Stimulated activated CD4-positive, alpha-beta T cell treated with anti-CD3 and anti-CD28 coated beads, Interleukin-4, amount 100 ng/mL, for 4 hours (primary cell): ENCODE measurements at regions not wholly inside any gene's neighbourhood (a gene's known extent, or its start where the extent isn't known, plus 50 kb on each side); places are given as distances from the start of the nearest gene placed in this dataset.
"Not testable (repeated sequence)": the region's sequence is repeated elsewhere in the genome, so short reads cannot be mapped to it uniquely, and the experiment has no call there.

Experiments used
- DNase-seq, 2 experiments: peaks; one replicate each; pipeline ENCODE4 v3.0.0-alpha.2; 2020

DNA sequence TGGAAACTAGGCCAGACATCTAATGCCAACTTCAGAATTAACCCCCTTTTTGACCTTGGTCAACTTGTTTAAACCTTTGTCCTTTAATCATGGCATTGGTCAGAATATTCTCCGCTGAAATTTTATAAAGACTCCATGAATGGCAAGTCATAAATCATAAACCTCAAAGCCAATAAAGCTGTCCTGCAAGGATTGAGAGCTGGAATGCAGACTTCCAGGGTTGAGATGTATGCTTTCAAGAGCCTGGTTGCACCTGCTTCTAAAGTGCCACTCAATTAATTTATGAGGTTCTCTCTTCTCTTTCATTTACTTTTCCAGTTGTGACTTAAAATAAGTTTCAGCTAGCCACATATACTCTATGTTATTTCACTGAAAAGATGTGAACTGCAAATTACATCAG is 136.2 kb upstream of the HCCS start:
- no peak for DNase-seq

DNA sequence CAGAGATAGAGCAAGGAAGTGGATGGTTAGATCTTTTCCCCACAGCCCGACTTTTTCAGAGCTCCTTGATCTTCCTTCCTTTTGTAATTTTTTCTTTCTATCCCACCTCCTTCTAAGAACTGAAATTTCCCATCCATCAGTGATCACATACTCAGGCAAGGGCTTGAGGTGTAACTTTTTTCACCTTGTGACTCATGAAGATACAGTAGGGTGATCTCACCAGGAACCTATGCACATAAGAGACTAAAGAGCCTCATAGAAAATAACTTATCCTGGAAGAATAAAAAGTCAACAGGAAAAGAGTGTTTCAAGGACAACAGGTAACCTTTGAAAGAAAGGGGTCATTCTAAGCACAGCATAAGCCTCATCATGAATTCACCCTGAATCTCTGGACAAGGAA is 131.2 kb upstream of the HCCS start:
- no peak for DNase-seq

DNA sequence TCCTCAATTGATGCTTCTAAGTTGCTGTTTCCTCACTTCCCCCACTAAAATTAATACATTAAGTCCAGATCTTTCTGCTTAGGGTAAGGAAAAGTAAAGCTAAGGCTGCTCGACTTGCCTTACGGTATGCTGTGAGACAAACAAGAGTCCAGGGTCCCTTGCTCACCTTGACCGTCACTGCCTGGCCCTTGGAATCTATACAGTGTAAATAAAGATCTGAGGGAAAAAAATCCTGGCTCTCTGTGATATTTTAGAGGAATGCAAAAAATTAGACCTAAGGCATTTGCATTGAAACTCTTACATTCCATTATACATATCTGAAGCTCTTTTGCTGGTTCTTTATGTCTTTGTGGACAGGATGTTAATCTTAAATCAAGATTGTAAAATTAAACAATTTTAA is 129.6 kb upstream of the HCCS start:
- no peak for DNase-seq

DNA sequence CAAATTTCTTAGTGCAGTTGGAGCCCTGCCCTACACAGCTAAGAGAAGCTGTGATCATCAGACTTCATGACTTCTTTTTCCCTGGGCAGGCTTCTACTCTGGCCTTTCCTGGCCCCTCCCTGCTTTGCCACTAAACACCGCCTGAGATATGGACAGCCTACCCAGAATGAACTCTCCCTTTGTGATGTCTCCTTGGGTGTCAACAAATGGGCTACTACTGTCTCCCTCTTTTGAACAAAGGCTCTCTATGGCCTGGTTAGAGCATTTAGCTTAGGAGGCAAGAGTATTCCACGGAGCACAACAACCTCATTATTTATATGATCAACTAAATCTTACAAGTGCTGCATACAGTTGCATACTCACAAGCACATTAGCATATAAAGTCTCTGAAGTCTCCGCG is 127.6 kb upstream of the HCCS start:
- no peak for DNase-seq

DNA sequence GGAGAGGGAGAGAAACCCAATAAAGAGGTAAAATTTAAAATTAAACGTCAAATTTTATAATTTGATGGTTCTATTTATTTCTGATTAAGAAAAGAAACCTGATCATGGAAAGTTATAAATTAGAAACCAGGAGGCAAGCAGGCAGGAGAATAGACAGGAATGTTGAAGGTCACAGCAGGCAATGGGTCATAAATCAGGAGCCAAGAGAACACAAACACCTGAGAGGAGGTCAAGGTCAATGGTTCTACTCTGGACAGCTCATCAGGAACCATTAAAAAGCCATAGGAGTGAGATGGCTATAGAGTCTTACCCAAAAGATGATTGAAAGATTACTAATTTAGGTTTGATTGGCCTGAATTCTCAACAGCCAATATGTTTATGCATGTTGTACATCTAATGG is 126.9 kb upstream of the HCCS start:
- no peak for DNase-seq

DNA sequence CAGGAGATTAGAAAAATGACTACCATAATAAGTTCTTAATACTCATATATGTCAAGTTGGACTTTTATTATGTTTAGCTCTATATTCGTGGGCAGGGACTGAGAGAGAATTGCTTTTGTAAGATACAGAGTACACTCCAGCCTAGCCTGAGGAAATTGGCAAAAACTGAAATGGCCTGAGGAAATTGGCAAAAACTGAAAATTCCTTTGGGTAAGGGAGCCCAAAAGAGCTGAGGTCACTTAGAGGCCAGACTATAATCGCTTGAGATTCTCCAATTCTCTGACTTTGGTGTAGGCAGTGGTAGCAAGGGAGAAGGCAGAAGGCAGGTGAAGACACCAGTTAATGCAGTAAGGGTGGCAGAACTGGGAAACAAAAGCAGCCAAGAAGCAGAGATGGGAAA is 124.5 kb upstream of the HCCS start:
- DNase-seq, result no peak

DNA sequence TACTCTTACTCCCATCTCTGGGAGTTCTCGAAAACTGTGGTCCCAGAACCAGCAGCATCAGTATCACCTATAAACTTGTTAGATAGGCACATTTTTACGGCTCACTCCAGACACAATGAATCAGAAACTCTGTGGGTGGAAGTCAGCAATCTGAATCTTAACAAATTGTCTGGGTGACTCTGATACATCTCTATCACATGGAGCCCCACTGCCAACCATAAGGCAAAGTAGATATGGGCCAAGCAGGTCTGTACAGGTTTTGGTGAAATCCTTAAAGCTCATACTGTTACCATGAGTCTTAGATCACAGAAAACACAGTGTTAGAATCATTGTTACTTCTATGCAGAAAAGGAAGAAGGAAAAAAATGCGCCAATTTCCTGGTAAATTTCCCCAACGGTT is 122.5 kb upstream of the HCCS start:
- no peak for DNase-seq

DNA sequence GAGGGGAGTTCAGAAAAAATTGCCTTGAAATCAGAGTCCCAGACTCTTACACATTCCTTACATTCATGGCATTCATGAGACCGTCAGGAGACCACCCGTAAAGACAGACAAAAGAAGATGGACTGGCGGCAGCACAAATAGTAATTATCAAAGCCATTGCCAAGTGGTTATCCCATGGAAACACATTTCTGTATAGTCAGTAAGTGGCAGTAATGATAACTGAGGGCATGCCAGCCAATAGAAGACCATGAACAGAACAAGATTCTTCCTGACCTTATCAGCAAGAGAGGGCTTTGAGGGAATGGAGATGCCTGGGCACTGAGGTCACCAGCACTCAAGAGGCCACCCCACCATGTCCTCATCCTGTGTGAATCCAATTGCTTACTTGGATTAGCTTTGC is 121.7 kb upstream of the HCCS start:
- DNase-seq, result no peak

DNA sequence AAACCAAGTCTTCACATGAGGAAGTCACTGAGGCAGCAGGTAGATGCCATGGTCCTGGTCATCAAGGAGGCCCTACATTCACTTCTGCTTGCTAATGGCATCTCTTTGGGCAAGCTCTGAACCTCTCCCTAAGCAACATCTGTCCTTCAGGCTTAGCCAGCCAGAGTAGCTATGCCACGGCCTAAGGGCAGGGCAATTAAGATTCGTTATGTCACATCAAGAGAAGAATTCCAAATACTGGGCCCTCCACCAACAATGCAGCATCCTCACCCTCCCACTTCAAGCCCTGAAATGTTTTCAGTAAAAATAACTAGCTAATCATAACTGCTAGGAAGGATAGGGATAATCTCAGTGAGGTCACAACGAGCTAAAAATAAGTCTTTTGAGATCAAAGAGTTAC is 120.7 kb upstream of the HCCS start:
- DNase-seq, result no peak

DNA sequence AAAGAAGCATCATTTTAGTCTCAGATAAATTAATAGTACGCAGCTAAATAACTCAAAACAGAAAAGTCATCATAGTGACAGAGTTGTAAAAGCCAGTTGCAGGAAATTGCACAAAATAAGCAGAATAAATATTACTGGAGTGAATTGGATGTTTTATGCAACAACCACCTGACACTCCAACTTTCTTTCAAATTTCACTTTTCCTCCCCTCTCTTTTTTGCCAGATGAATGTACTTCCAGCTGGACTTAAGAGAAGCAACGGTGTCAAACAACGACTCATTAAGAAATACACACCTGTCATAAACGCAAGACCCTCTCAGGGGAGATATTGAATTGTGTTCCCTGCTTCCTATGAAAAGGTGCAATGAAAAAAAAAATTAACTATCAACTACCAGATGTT is 120.2 kb upstream of the HCCS start:
- no peak for DNase-seq

DNA sequence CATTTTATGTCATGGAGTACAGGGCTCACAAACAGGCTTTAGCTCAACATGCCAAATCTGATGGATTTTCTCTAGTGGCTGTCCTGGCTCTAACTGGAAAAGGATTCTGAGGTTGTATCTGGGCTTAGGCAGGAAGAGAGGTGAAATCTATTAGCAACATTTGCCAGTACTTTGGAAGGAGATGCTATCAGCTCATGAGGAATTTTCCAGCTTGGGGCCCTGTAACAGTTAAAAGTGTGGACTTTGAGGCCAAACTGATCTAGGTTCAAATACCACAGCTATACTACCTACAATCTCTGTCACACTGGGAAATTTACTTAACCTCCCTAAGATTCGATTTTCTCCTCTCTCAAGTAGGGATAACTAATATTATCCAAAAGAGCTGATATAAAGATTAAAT is 119.0 kb upstream of the HCCS start:
- no peak for DNase-seq

DNA sequence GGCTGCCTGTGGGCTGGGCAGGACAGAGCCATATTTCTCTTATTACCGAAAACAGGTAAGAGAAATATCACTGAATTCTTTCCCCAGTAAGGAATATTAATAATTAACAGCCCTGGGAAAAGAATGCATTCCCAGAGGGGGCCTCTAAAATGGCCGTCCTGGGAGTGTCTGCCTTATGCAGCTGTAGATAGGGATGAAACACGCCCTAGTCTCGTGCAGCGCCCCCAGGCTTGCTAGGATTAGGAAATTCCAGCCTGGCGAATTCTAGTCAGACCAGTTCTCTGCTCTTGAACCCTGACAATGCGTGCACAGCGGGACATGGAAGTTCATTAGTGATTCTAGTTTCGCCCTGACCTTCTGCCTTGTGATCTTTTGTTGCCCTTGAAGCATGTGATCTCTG is 104.1 kb upstream of the HCCS start:
- DNase-seq, result not testable (repeated sequence)

DNA sequence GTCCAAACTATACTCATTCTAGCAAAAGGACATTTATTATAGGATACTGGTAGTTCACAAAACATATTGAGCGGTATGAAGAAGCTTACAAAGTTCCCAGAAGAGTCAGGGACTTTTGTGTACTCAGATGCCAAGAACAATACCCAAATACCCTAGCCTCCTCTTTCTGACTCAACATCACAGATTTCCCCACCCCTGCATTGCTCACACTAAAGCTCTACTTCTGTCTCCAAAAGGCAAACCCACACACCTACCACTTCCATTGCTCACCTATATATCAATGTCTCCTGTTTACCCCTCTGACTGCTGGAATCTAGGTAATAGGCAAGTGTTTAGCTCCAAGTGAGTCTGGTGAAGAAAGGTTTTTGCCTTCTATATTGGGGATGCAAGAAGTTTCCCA is 100.7 kb upstream of the HCCS start:
- no peak for DNase-seq

DNA sequence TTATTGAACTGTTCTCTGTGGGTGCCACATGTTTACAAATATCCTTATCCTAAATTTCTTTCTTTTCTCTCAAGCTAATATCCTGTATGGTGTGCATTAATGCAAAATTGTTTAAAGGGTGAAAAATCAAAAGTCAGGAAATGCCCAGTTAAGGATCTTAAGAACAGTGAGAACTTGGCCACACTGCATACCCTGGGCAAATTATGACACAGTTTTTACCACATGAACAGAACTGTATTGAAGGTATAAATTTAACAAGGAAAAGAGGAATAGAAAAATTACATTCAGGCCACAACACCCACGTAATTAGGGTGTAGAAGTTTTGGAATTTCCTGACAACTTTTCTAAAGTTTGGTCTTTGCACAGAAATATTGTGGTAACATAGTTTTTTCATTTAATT is 94.4 kb upstream of the HCCS start:
- no peak for DNase-seq

DNA sequence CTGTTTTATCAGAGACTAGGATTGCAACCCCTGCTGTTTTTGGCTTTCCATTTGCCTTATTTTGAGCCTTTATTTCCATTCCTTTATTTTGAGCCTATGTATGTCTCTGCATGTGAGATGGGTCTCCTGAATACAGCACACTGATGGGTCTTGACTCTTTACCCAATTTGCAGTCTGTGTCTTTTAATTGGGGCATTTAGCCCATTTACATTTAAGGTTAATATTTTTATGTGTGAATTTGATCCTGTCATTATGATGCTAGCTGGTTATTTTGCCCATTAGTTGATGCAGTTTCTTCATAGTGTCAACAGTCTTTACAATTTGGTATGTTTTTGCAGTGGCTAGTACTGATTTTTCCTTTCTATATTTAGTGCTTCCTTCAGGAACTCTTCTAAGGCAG is 88.5 kb upstream of the HCCS start:
- not testable (repeated sequence) for DNase-seq

DNA sequence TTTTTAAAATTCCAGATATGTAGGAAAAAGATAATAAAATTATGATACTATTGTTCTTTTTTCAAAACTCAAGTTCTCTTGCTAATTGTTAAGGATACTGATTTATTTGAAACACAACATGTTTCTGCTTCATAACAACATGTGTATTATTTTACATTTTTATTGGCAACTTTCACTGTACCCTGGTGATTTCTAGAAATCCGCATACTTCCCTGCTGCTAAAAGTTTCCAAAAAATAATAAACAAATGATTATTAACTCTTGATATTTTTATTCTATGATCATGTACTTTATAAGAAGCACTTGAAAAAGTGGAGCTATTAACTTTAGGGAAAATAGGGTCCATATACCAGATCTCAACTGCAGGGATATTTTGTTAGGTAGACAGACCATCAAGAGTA is 71.2 kb upstream of the HCCS start:
- no peak for DNase-seq

DNA sequence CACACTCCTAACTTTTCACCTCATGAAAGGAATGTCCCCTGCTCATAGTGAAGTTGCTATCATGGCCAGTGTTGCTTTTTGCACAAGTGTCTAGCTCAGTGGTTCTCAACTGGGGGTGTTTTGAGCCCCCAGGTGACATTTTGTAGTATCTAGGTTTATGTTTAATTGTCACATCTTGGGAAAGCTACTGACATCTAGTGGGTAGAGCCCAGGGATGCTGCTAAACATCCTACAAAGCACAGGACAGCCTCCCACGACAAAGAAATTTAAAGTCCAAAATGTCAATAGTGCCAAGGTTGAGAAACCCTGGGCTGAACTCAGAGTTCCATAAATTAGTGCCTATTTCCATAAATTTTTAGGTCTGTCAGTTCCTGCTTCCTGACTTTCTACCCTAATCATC is 70.7 kb upstream of the HCCS start:
- no peak for DNase-seq

DNA sequence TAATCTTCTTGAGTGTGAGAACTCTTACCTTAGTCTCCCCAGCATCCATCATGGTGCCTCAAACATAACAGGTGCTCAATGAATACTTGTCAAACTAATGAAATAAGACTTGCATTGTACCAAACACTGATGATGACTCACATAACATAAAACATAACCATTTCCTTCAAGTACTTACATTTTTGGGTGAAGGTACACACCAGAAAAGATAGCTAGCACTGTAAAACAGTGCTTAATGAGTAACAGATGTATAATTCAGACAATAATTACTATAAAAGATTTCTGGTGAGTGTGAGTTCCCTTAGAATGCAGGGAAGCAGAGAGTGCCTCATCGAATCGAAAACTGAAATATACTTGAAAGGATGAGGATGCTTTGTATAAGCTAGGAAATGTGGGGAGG is 70.1 kb upstream of the HCCS start:
- no peak for DNase-seq

DNA sequence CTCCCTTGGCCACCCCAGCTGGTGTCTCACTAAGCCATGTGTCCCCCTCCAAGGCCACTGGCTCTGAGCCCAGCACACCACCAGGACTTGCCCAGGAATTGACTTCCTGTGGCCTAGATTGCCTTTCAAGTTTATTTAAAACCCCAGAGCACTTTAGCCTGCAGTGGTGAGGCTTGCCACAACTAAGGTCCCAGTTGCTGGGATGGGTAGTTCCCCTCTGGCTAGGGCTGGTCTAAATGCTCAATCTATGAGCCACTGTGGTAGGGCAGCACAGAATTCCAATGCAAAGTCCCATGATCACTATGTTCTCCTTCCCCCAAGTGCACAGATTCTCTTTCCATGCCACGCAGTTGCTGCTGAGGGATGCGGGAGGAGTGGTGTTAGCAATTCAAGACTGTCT is 61.1 kb upstream of the HCCS start:
- no peak for DNase-seq

DNA sequence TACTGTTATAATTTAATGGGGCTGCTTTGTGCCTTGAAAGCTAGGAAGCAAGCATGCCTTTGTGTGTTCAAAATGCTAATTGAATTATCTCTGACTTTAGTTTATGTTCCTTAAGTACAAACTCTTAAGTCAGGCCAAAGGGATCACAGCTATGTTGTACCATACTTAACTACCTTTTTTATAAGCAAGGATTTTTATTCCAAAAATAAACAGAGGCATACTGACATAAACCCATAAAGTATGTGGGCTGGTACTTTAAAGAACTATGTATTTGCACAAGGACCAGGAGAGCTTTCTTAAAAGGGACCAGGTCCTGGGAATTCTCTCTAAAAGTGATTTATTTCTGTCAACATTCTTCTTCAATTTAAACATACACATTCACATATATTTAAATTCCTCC is 57.8 kb upstream of the HCCS start:
- no peak for DNase-seq

DNA sequence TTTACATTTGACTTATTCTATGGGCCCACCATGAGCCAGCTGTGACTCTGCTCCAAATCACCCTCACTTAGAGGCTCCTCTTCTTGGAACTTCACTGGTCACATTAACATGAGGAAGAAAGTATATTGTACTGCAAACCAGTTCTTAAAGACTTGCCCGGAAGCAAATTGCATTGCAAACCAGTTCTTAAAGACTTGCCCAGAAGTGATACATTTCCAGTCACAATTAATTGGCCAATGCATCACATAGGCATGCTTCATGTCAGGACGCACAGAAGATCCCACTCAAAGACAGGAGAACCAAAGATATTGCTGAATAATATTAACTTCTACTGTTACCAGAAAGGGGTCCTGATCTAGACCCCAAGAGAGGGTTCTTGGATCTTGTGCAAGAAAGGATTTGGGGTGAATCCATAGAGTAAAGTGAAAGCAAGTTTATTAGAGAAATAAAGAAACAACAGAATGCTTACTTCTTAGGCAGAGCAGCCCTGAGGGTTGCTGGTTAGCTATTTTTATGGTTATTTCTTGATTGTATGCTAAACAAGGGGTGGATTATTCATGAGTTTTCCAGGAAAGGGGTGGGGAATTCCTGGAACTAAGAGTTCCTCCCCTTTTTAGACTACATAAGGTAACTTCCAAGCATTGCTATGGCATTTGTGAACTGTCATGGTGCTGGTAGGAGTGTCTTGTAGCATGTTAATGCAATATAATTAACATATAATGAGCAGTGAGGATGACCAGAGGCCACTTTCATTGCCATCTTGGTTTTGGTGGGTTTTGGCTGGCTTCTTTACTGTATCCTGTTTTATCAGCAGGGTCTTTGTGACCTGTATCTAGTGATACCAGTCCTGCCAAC is 54.6 kb upstream of the HCCS start:
- DNase-seq, result no peak

DNA sequence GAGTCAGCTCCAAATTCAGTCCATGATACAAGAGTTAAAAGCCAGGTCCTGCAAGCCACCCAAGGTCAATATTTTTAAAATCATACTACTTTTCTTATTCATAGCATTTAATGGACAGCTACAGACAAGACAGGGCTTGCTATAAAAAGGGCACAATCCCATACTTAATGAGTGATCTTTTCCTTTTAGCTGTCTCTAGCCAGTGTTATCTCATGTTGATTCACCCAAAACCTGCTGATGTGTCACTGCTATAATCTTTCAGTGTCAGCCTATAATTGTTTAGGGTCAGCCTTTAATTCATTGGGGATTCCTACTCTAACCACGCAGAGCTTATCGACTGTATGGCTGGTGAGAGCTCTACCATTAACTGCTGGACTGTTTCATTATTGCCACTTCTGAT is 51.2 kb upstream of the HCCS start:
- DNase-seq, result no peak
